GM13977 (cell line): ENCODE measurements at regions not wholly inside any gene's neighbourhood (a gene's known extent, or its start where the extent isn't known, plus 50 kb on each side); places are given as distances from the start of the nearest gene placed in this dataset.

Experiments used
- DNase-seq: peaks from one replicate; pipeline ENCODE4 v3.0.0; 2012; ENCODE audit warnings: low spot score
- in situ Hi-C: fragments of 300-500 bp; cut with MboI; formaldehyde crosslinking; loops from one replicate; pipeline ENCODE4 v1.12.0; 2022; ENCODE audit warnings: low sequenced_read_pairs, low pct_unique_long_range_greater_than_20kb, mixed read lengths, inconsistent platforms; ENCODE audit not compliant: unreplicated experiment
- TF ChIP-seq, protein P1 (sequence below): IDR thresholded peaks from 2 replicates; pipeline ENCODE4 v1.5.1; 2012; ENCODE audit warnings: mild to moderate bottlenecking, control low read depth; ENCODE audit not compliant: insufficient read depth; ENCODE audit errors: extremely low read depth, missing control alignments

DNA sequence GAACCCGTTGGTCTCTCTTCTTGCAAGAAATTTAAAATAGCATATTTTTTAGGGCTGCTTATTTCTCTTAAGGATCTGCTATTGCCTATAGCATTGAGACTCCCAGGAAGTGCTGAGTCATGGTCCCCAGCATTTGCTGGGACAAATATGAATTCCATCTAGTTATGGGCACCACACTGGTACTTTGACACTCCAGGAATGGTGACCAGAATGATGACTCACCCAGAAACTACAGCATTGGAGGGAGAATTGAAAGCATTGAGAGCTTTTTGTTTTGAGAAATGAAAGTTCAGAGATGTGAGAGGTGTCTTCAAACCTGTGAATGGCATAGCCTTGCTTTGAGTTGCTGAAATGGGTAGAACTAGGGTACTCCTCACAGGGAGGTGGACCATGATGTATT lies 699.7 kb downstream of the DHX35 start:
- in situ Hi-C loops = no loop called here
- TF ChIP-seq, protein P1, sequence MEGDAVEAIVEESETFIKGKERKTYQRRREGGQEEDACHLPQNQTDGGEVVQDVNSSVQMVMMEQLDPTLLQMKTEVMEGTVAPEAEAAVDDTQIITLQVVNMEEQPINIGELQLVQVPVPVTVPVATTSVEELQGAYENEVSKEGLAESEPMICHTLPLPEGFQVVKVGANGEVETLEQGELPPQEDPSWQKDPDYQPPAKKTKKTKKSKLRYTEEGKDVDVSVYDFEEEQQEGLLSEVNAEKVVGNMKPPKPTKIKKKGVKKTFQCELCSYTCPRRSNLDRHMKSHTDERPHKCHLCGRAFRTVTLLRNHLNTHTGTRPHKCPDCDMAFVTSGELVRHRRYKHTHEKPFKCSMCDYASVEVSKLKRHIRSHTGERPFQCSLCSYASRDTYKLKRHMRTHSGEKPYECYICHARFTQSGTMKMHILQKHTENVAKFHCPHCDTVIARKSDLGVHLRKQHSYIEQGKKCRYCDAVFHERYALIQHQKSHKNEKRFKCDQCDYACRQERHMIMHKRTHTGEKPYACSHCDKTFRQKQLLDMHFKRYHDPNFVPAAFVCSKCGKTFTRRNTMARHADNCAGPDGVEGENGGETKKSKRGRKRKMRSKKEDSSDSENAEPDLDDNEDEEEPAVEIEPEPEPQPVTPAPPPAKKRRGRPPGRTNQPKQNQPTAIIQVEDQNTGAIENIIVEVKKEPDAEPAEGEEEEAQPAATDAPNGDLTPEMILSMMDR = no peak
- no peak for DNase-seq

DNA sequence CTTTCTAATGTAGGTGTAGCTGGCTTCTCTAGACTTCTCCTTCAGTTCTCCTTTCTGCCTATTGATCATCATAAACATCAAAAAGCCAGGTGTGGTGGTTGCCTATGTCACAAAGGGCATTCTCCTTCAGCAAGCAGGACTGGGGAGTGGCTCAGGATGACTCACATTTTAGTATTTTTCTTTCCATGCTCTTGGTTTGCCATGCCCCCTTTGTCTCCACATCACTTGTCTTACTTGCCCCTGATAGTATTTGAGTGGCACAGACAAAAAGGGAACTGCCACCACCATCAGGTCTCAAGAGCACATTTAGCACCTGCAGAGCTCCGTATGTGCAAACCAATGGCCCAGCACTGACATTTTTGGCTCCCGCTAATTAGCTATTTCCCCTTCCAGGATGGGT lies 698.8 kb downstream of the DHX35 start:
- no peak for DNase-seq
- in situ Hi-C loops = no loop called here
- TF ChIP-seq, protein P1 = no peak

DNA sequence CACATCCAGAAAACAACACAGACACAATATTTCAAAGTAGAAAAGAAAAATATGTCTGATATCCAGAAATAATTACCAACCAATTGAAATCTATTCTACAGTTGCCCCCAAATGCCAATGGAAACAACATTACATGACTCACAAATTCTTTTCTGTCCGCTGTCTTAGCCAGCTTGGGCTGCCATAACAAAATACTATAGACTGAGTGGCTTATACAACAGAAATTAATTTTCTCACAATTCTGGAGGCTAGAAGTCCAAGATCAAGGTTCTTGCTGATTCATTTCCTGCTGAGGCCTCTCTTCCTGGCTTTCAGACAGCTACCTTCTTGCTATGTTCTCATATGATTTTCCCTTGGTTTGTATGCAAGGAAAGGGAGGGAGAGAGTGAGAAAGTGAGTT lies 698.1 kb downstream of the DHX35 start:
- TF ChIP-seq, protein P1 = no peak
- DNase-seq = no peak
- in situ Hi-C loops = no loop called here

DNA sequence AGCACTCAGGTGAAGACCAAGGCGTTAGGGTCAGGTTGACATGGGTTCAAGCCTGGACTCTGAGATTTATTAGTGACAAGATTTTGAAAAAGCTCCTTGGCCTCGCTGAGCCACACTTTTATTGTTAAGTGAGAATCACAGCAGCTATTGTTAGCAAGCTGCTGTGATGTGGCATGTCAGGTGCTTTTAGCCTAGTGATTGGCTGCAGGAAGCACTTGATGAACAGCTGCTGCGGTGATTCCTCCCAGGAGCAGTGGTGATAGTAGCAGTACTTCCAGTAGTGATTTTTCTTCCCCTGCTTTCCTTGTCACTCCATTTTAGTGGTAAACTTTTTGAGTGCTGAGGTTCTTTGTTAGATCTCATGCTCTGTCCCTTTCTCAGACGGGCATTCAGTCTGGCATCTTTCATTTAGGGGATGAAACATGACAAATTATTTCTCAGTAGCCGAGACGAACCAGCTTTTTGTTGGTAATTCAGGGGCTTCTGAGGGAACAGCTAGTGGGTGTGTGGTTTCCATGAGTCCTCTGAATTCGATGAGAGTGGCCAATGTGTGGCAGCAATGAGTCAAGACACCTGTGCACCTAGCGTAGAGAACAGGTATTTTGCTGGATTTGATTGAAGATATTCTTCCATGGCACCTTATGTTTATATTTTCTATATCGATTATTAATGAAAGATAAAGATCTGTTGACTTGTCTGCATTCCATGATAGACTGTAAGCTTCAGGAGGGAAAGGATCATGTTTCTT lies 696.7 kb downstream of the DHX35 start:
- DNase-seq = no peak
- TF ChIP-seq, protein P1 = no peak
- in situ Hi-C loops = no loop called here

DNA sequence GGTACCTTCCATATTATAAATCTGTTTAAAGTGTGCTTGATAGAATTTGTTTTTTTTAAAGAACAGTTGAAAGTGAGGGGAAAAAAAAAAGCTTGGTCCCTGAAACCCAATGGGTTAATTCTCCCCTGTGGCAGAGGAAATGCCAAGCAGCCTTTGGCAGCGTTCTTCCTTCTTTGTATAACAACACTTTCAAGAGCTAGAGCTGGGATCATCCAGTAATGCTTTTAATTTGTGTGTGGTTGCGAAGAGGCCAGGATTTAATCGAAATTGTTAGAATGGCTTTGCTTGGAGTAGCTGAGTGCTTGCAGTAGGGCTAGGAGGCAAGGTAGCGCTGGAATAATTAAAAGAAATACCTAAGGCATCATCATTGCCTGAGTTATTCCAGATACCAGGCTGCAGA lies 692.0 kb downstream of the DHX35 start:
- TF ChIP-seq, protein P1 = no peak
- no peak for DNase-seq
- in situ Hi-C loops = no loop called here

DNA sequence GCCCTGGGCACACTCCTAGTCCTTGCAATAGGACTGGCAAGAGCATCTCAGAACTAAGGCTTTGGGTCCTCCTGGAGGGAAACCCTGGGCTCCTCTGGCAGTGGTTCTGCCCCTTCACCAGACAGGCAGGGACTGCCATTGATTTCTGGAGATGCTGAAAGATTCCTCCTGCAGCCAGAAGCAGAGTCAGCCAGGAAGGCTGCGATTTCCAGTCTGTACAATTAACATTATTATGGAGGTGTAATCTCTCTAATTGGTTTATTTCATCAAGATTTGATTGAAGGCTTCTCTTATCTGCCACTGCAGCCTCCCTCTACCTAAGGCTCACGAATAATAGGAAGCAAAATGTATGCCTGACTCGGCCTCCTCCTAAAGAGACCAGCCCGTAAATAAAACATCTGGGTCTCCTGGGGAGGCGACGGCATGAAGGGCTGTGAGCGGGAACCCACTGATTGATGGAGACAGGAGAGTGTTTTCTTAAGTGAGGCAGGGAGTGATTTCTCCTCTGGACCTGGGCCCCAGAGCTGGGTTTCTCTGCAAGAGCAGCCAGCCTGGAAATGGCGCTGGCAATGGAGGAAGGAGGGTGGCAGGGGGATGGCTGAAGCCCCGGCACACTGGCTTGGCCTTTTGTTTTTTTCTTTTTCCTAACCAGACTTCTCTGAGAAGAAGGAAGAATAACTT lies 689.6 kb downstream of the DHX35 start:
- DNase-seq = no peak
- TF ChIP-seq, protein P1 = no peak
- in situ Hi-C loops = no loop called here
